LHCN-M2 (cell line): ENCODE measurements at regions not wholly inside any gene's neighbourhood (a gene's known extent, or its start where the extent isn't known, plus 50 kb on each side); places are given as distances from the start of the nearest gene placed in this dataset.

Source experiments
- DNase-seq: peaks from one replicate; pipeline ENCODE4 v3.0.0-alpha.2; 2012; ENCODE audit warnings: low read depth

DNA sequence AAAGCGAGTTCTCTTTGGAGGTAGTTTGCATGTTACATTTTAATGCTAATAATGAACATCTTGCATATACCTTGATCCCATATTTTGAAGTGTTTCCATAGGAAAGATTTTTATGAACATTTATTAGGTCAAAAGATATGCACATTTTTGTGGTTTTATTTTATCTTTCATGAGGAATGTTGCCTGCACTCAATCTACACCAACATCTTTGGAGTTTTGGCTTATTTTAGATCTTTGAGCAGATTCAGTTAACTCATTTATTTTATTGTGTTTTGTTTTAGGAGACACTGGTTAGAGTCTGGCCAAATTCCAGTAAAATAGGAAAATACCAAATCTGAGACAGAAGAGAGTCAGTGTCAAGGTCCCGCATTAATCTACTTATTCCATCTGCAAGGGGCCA is 540.9 kb downstream of the RNF144A start:
- DNase-seq: no peak

DNA sequence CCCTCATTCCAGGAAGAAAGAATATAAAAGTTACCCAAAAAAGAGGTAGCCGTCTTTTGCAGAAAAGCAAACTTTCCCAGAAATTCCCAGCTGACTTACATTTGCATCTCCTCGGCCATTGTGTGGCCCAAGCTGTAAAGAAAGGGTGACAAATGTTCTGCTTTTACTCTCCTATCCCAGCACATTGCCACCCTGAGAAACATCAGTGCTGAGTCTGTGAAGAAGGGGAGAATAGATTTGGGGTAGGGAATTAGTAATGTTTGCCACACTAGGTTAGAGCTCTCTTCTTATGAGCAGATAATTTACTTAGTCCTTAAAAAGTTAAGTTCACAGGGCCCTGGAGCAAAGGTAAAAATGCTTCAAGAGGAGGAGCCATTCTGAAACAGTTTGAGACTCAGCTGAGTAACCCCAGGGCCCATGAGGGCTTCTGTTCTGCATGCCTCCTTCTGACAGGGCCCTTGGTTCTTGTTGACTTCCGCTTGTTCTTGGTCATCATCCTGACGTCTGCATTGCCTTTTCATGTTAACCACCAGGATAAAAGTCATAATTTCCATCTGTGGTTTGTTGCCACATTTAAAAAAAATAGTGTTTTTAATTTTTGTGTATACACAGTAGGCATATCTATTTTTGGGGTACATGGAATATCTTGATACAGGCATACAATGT is 550.7 kb downstream of the RNF144A start:
- no peak for DNase-seq

GRCh38 chr2:7468448-7468828 is 551.2 kb downstream of the RNF144A start:
- no peak for DNase-seq

DNA sequence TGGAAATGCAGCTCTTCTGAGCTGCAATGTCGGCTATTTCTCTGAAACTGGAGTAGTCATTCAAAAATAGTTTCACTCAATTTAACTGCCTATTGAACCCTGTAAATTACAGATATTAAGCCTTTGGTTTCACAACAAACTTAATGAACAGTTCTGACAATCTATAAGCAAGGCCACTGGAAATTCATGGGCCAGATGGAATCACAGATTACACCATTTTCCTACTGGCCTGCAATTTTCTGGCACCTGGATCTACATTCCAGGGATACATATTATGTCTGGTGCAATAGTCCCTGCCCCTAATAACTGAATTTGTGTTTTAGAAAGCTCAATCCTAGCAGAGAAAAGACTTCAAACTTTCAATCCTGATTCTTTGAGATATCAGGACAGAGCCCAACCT is 551.7 kb downstream of the RNF144A start:
- DNase-seq: no peak

- DNase-seq: no peak
Measured at GRCh38 chr2:7471185-7471584, 554.0 kb downstream of the RNF144A start.

DNA sequence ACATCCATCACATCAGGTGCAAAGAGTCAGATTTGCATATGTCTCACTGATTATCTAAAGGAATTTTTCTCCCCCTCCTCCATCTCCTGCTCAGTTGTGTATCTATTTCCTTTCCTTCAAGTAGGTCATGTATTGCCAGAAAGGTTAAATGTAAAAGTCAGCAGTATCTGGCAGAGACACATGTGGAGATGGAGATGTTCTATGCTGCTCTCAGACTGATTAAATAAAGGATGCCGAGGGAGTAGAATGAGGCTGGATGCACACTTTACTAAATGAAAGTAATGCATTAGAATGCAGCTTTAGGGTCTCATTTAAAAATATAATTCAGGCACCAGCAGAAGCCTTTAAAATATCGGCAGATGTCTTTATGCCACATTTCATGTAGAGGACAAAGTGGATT is 555.3 kb downstream of the RNF144A start:
- no peak for DNase-seq

GRCh38 chr2:7473135-7473771 is 556.0 kb downstream of the RNF144A start:
- no peak for DNase-seq

GRCh38 chr2:7476371-7476770 is 559.2 kb downstream of the RNF144A start:
- DNase-seq: no peak

GRCh38 chr2:7479603-7480002 is 562.4 kb downstream of the RNF144A start:
- no peak for DNase-seq

GRCh38 chr2:7480431-7480830 is 563.2 kb downstream of the RNF144A start:
- no peak for DNase-seq

- no peak for DNase-seq
Measured at GRCh38 chr2:7490672-7491071, 573.5 kb downstream of the RNF144A start.

DNA sequence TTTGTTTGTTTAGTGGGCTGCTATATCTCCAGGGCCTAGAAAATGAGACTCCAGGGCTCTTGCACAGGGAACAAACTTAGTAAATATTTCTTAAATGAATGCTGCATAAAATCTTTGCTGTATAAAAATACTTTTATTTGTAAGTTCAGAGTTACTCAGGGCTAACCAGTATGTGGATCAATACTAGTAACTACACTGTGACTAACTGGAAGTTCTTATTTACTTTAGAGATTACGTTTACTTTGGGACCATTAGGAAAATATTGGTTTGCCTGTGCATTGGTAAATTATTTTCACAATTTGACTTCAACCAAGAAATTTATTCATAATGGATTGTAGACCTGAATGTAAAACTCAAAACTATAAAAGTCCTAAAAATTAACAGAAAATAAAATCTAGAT is 575.5 kb downstream of the RNF144A start:
- DNase-seq: no peak

DNA sequence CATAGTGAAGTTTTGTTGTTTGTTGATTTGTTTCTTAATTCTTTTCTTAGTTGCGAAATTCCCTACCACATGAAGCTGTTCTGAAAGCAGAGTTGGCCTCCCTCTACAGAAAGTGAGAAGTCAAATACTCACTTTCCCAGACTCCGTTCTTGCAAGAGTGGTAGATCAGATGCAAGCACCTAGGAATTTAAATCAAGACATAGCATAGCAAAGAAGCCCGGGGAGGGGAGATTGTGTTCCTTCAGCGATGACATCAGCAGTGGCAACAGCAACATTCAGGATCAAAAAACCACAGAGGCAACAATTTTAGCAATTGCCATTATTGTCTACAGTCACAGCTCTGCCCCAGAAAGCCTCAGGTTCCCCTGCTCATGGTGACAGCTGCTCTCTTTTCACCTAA is 580.0 kb downstream of the RNF144A start:
- DNase-seq: no peak

DNA sequence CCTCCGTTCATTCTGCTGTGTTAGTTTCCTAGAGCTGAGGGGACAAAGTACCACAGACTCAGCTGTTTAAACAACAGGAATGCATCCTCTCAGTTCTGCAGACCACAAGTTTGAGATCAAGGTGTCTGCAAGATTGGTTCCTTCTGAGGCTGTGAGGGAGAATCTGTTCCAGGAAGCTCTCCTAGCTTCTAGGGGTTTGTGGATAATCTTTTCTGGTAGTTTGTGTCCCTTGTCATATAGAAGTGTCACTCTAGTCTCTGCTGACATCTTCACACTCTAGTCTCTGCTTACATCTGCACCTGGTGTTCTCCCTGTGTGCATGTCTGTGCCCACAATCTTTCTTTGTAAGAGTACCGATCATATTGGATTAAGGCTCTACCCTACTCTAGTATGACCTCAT is 581.8 kb downstream of the RNF144A start:
- DNase-seq: no peak

DNA sequence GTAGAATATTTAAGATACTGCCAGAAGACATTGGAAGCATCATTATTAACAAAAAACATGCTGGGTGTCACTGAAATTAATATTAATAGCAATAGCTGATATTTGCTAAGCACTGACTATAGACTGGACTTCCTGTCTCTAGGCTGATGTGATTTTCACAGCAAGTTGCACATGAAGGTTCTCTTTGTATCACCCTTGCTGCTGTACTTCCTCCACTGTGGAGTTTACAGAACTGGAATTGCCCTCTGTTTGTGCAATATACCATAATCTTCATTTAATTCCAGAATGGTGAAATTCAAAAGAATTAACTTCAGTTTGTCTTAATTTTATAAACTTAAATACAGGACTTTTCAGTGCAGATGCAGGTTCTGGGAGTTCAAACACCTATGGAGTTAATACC is 585.1 kb downstream of the RNF144A start:
- DNase-seq: no peak

DNA sequence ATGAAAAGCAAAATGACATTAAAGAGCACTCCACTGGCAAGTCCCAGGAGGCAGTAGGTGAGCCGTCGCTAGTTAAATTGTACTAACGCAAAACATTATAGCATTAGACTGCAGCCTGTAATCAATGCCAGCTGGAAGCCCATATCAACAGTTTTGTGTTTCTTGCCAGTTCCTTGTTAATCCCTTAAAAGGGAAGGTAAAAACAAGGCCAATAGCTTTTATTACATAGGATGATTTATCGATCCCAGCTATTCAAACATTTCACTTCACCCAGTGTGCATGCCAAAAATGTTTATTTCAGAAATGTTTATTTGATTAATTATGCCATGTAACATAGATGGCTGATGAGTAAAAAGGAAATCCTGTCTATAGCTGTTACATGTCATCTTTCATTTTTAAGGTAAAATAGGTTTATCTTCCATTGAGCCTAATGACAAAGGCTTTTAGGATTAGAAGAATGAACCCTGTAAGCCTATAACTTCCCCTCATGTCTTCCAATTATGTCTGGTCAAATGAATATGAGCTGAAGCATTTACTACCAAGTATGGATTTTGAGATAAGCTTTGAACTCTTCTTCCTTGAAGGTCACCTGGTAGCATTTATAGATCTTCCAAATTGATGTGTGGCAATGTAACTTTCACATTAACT is 591.2 kb downstream of the RNF144A start:
- DNase-seq: no peak

GRCh38 chr2:7510353-7510752 is 593.1 kb downstream of the RNF144A start:
- no peak for DNase-seq

- no peak for DNase-seq
Measured at GRCh38 chr2:7513834-7514233, 596.6 kb downstream of the RNF144A start.

GRCh38 chr2:7515327-7515726 is 598.1 kb downstream of the RNF144A start:
- no peak for DNase-seq

GRCh38 chr2:7516484-7517063 is 599.4 kb downstream of the RNF144A start:
- DNase-seq: no peak

DNA sequence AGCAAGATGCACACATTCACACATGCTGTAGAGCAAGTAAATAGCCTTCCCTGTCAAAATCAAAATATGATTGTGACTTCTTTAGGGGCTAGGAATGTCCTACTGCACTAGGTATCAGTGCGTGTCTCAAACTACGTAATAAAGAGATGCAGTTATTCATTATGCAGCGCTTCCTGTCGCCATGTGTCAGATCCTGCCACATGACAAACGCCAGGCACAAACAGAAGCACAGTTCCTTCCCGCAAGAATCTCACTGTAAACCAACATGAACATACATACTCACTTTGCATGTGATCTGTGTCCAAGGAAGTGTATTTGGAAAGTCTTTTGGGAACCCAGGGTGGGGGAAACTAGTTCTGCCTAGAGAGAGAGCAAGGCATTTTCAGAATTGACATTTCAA is 599.9 kb downstream of the RNF144A start:
- DNase-seq: no peak

DNA sequence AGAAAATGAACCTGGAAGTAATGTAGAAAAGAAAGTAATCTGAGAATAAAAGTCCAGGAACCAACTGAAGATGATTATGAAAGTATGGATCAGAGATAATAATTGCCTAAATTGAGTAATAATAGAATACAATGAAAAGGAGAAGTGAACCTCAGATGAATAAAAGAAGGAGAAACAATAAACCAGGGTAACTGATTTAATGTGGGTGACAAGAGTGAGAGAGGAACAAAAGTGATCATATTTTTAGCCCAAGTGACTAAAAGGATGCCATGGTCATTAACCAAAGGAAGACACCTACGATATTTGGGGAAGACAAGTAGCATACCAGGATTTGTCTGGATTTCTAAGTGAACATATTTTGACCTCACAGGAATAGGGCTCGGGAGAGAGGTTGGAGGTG is 600.6 kb downstream of the RNF144A start:
- DNase-seq: no peak
